ENCODE measurements at regions not wholly inside any gene's neighbourhood (a gene's known extent, or its start where the extent isn't known, plus 50 kb on each side); places are given as distances from the start of the nearest gene placed in this dataset.
"Not testable (repeated sequence)": the region's sequence is repeated elsewhere in the genome, so short reads cannot be mapped to it uniquely, and the experiment has no call there.

DNA sequence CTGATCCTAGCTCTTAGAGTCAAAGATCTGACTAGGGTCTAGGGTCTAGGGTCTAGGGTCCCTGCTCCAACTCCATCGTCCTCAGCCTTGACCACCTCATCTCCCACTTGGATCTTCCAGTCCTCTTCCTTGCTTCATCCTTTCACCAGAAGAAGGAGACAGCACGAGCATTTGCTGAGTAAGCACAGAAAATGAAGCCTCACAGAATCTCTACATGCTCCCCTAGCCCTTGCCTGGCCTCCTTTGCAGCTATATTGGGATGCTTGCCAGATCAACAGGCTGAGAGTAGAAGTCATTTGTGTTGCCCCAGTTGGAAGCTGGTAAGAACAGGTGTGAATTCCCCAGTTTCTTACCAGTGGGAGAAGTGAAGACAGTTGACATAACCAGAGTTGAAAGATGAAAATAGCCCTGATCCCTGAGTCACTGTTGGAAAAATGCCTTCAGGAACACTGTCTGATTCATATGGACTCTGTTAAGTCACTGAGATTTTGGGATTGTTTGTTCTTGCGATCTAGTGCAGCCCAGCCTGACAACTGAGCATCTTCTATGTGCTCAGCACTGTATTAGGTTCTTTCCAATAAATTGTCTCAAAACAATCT is 552.5 kb downstream of the INSC start:
- no peak for DNase-seq

DNA sequence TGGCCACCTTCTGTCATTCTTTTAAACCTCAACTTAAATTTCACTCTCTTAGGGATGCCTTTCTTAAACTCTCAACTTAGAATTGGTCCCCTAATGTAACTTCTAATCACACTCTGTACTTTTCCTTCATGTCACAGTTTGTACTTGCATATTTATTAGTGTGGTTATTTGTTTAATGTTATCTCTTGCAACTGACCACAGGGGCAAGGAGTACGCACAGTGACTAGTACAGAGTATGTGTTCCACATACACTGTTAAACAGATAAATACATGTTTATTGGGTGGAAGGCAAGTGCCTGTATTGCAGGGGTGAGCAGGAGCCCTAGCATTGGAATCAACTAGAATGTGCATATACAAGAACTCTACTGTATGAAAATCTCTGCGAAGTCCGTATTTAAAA is 554.0 kb downstream of the INSC start:
- no peak for DNase-seq

- no peak for DNase-seq
Observed at GRCh38 chr11:15670520-15671070, 555.9 kb downstream of the INSC start.

DNA sequence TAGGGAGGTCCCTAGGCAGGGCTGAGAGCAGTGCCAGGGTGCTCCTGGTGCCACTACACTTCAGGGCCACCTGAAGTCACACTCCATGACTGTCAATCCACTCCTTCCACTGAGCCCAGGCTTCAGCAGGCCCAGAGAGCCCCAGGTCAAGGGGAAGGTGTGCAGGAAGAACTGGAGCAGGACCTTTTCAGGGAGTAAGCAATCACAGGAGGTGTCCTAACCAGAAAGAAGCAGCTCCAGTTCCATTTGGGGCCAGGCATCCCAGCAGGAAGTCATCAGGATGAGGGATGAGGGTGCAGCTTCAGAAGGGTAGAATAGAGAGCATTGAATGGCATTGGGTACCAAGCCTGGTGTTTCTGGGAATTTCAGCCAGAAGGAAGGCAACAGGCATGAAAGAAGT is 556.5 kb downstream of the INSC start:
- no peak for DNase-seq

GRCh38 chr11:15672825-15673224 is 558.1 kb downstream of the INSC start:
- DNase-seq: no peak

GRCh38 chr11:15673408-15673831 is 558.7 kb downstream of the INSC start:
- no peak for DNase-seq

DNA sequence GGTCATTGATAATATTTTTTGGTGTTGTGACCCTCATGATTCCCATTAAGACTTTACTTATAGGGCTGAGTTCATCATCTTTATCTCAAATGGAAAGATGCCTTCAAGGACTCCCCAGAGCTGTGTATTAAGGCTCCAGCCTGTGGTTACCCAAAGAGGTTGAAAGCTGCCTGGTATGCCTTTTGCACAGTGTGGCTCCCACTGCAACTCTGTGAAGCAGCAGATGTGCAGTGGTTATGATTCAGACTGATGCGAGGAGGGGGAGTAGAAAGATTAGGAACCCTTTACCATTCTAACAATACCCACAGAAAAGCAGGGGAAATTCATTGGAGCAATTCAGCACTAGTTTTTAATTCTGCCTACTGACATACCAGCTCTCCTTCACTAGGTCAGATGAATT is 560.0 kb downstream of the INSC start:
- no peak for DNase-seq

DNA sequence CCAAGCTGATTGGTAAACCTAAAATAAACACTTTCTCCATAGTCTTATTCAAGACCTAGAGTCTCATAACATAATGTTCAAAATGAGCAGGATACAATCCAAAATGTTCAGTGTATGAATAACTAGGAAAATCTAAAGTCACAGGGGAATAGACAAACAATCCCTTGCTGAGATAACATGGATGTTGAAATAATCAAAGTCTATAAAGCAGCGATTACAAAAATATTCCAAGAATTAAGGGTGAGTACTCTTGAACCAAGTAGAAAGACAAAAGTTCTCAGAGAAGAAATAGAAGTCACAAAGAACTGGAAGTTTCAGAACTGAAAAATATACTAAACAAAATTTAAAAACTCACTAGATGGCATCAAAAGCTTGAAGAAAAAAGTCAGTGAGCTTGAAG is 561.0 kb downstream of the INSC start:
- DNase-seq: no peak

DNA sequence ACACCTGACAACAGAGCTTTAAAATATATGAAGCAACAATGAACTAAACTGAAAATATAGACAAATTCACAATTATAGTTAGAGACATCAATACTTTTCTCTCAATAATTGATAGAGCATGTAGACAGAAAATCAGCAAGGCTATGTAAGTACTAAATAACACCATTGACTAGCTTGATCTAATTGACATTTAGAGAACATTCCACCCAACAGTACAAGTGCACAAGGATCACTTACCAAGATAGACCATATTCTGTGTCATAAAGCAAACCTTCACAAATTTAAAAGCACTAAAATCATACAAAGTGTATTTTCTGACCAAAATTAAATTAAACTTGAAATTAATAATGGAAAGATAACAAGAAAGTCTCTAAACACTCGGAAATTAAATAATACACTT is 562.5 kb downstream of the INSC start:
- DNase-seq: no peak

GRCh38 chr11:15683528-15683927 is 568.8 kb downstream of the INSC start:
- DNase-seq: no peak

DNA sequence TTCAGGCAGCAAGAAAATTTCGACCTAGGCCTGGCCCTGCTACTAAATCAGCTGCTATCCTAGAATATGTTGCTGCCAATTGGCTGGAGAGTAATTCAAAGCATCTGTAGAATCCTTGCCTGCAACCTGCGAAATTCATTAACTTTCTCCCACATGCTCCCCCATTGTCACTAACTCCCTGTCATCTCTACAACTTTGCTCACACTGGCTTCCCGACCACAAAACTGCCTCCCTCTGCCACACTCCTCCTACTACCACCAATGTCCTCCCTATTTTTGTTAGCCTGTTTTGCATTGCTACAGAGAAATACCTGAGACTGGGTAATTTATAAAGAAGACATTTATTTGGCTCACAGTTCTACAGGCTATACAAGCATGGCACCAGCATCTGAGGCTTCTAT is 570.6 kb downstream of the INSC start:
- no peak for DNase-seq

GRCh38 chr11:15686259-15686658 is 571.5 kb downstream of the INSC start:
- DNase-seq: not testable (repeated sequence)

- DNase-seq: no peak
Observed at GRCh38 chr11:15687342-15687741, 572.6 kb downstream of the INSC start.

- no peak for DNase-seq
Observed at GRCh38 chr11:15688351-15688792, 573.6 kb downstream of the INSC start.

DNA sequence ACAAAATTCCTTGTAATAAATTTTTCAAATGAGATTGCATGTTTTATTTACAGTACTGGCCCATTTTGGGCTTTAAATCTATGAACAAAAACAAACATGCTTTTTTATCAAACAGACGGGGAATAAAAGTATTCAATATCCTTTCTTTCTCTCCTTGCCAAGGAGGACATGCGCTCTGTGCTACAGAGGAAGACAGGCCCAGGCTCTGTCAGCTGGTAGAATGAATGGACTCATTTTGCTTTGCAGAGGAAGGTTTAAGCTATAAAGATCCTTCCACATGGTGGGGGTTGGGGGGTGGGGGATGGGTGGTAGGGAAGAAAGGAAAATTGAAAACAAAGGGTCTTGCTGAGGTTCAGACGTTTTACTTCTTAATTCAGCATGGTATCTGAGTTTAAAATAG is 575.6 kb downstream of the INSC start:
- DNase-seq: no peak

DNA sequence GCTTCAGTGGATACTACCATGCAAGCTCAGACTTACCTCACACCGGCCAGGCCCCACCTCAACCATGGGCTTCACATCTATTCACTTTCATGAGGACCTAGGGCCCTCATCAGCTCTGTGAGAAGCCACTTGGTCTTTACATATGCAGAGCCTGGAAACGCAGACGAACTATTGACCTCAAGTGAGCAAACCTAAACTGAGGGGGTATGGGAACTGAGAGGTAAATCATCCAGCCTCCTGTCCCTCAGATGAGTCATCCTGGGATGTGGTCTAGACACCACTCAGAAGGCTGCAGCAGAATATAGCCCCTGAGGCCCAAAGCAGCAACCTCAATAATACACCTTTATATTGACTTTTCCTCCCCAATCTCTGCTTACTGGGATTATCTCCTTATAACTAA is 578.0 kb downstream of the INSC start:
- no peak for DNase-seq

- no peak for DNase-seq
Observed at GRCh38 chr11:15695096-15695721, 580.5 kb downstream of the INSC start.

- DNase-seq: no peak
Observed at GRCh38 chr11:15696069-15696468, 581.3 kb downstream of the INSC start.

- no peak for DNase-seq
Observed at GRCh38 chr11:15697437-15698236, 582.9 kb downstream of the INSC start.

- no peak for DNase-seq
Observed at GRCh38 chr11:15698855-15699254, 584.1 kb downstream of the INSC start.

GRCh38 chr11:15699978-15700377 is 585.3 kb downstream of the INSC start:
- DNase-seq: no peak

- no peak for DNase-seq
Observed at GRCh38 chr11:15700456-15700855, 585.7 kb downstream of the INSC start.

DNA sequence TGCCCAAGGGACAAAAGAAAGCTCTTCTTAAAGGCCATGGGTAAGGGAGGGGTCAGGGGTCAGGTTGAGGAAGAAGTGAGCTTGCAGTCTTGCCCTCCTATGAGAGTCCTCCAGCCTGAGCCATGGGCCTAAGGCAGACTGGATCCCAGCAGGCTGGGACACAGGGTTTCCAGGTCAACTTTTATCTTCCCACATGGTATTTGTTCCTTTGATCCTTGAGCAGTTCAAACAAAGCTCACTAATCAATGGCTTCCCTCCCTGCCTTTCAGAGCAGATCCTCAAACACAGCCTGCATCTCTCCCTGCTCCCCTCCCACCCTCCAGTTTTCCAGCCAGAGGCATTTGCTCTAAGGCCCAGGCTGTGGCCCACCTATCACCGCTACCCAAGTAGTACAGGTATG is 589.3 kb downstream of the INSC start:
- DNase-seq: no peak

- no peak for DNase-seq
Observed at GRCh38 chr11:15704556-15704955, 589.8 kb downstream of the INSC start.

All from NCI-H1048 (cell line).